HEK293 (cell line): ENCODE measurements at regions not wholly inside any gene's neighbourhood (a gene's known extent, or its start where the extent isn't known, plus 50 kb on each side); places are given as distances from the start of the nearest gene placed in this dataset.

ENCODE experiments used
- GLI4 ChIP-seq: fragments of 450-650 bp; formaldehyde crosslinking; IDR thresholded peaks from 2 replicates; pipeline ENCODE4 v1.5.1; 2016; ENCODE audit warnings: missing biosample characterization, missing genetic modification characterization
- YY2 ChIP-seq: fragments of 450-650 bp; formaldehyde crosslinking; IDR thresholded peaks from 2 replicates; pipeline ENCODE4 v1.5.1; 2016; ENCODE audit warnings: missing biosample characterization, missing genetic modification characterization
- ZBTB20 ChIP-seq: fragments of 450-650 bp; formaldehyde crosslinking; IDR thresholded peaks from 2 replicates; pipeline ENCODE4 v1.5.1; 2016; ENCODE audit warnings: missing biosample characterization, missing genetic modification characterization
- ZFP69B ChIP-seq: fragments of 450-650 bp; formaldehyde crosslinking; IDR thresholded peaks from 2 replicates; pipeline ENCODE4 v1.5.1; 2016; ENCODE audit warnings: missing biosample characterization, missing genetic modification characterization
- ZNF146 ChIP-seq: fragments of 450-650 bp; formaldehyde crosslinking; IDR thresholded peaks from 2 replicates; pipeline ENCODE4 v1.5.1; 2016; ENCODE audit warnings: missing biosample characterization, missing genetic modification characterization
- ZNF175 ChIP-seq: fragments of 450-650 bp; formaldehyde crosslinking; IDR thresholded peaks from 2 replicates; pipeline ENCODE4 v1.5.1; 2016; ENCODE audit warnings: missing biosample characterization, missing genetic modification characterization
- ZNF221 ChIP-seq: fragments of 450-650 bp; formaldehyde crosslinking; IDR thresholded peaks from 2 replicates; pipeline ENCODE4 v1.5.1; 2017; ENCODE audit warnings: missing biosample characterization, missing genetic modification characterization, borderline replicate concordance
- ZNF24 ChIP-seq: fragments of 450-650 bp; formaldehyde crosslinking; IDR thresholded peaks from 2 replicates; pipeline ENCODE4 v1.5.1; 2016; ENCODE audit warnings: missing biosample characterization, missing genetic modification characterization
- ZNF529 ChIP-seq: fragments of 450-650 bp; formaldehyde crosslinking; IDR thresholded peaks from 2 replicates; pipeline ENCODE4 v1.5.1; 2017; ENCODE audit warnings: missing genetic modification characterization, missing biosample characterization; ENCODE audit not compliant: insufficient replicate concordance
- ZSCAN23 ChIP-seq: fragments of 450-650 bp; formaldehyde crosslinking; IDR thresholded peaks from 2 replicates; pipeline ENCODE4 v1.5.1; 2016; ENCODE audit warnings: missing biosample characterization, missing genetic modification characterization
- TF ChIP-seq, protein P1 (sequence below): fragments of 450-650 bp; formaldehyde crosslinking; IDR thresholded peaks from 2 replicates; pipeline ENCODE4 v1.5.1; 2016; ENCODE audit warnings: missing biosample characterization, missing genetic modification characterization
- TF ChIP-seq, protein P2 (sequence below): fragments of 450-650 bp; formaldehyde crosslinking; IDR thresholded peaks from 2 replicates; pipeline ENCODE4 v1.5.1; 2016; ENCODE audit warnings: missing biosample characterization, missing genetic modification characterization
- TF ChIP-seq, protein P3 (sequence below): fragments of 450-650 bp; IDR thresholded peaks from 2 replicates; pipeline ENCODE4 v1.5.1; 2018; ENCODE audit warnings: missing biosample characterization, mild to moderate bottlenecking, missing genetic modification characterization
- TF ChIP-seq, protein P4 (sequence below): fragments of 450-650 bp; formaldehyde crosslinking; IDR thresholded peaks from 2 replicates; pipeline ENCODE4 v1.5.1; 2016; ENCODE audit warnings: missing biosample characterization, missing genetic modification characterization

DNA sequence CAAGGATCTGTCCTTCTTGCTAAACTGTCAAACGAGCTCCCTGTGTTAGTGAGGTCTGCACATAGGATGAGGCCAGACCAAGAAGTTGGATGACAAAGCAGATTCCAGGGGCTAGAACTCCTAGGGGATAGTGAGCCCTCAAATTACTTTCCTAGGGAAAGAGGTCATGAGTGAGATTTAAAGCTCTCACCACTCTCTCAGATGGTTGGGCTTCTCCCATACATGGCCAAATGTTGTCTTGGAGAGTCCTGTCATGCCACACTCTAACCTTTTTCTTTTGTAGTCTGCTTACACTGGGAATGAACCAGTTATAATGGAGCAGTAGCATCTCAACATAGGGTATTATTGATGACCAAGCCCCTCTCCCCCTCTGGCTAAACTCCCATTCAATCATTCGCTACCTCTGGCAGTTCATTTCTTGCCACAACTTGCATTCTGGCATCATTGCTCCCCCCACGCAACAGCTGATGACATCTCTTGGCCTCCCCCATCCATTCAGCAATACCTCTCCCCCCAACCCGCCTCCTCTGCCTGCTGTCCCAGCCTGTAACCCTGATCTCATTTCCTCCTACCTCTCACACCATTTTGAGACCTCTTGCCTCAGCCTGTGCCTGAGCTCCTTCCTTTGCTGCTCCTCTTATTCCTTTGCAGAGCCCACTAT, 64.7 kb upstream of the CISTR start:
- TF ChIP-seq YY2 (tag by site-specific recombination) = no peak
- TF ChIP-seq, protein P1, sequence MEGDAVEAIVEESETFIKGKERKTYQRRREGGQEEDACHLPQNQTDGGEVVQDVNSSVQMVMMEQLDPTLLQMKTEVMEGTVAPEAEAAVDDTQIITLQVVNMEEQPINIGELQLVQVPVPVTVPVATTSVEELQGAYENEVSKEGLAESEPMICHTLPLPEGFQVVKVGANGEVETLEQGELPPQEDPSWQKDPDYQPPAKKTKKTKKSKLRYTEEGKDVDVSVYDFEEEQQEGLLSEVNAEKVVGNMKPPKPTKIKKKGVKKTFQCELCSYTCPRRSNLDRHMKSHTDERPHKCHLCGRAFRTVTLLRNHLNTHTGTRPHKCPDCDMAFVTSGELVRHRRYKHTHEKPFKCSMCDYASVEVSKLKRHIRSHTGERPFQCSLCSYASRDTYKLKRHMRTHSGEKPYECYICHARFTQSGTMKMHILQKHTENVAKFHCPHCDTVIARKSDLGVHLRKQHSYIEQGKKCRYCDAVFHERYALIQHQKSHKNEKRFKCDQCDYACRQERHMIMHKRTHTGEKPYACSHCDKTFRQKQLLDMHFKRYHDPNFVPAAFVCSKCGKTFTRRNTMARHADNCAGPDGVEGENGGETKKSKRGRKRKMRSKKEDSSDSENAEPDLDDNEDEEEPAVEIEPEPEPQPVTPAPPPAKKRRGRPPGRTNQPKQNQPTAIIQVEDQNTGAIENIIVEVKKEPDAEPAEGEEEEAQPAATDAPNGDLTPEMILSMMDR = no peak
- TF ChIP-seq ZFP69B (tag by site-specific recombination) = no peak
- no peak for TF ChIP-seq ZNF146 (tag by site-specific recombination)
- no peak for TF ChIP-seq ZBTB20 (tag by site-specific recombination)
- TF ChIP-seq, protein P2, sequence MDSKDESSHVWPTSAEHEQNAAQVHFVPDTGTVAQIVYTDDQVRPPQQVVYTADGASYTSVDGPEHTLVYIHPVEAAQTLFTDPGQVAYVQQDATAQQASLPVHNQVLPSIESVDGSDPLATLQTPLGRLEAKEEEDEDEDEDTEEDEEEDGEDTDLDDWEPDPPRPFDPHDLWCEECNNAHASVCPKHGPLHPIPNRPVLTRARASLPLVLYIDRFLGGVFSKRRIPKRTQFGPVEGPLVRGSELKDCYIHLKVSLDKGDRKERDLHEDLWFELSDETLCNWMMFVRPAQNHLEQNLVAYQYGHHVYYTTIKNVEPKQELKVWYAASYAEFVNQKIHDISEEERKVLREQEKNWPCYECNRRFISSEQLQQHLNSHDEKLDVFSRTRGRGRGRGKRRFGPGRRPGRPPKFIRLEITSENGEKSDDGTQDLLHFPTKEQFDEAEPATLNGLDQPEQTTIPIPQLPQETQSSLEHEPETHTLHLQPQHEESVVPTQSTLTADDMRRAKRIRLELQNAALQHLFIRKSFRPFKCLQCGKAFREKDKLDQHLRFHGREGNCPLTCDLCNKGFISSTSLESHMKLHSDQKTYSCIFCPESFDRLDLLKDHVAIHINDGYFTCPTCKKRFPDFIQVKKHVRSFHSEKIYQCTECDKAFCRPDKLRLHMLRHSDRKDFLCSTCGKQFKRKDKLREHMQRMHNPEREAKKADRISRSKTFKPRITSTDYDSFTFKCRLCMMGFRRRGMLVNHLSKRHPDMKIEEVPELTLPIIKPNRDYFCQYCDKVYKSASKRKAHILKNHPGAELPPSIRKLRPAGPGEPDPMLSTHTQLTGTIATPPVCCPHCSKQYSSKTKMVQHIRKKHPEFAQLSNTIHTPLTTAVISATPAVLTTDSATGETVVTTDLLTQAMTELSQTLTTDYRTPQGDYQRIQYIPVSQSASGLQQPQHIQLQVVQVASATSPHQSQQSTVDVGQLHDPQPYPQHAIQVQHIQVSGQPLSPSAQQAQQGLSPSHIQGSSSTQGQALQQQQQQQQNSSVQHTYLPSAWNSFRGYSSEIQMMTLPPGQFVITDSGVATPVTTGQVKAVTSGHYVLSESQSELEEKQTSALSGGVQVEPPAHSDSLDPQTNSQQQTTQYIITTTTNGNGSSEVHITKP = no peak
- TF ChIP-seq ZNF175 = no peak
- TF ChIP-seq, protein P3, sequence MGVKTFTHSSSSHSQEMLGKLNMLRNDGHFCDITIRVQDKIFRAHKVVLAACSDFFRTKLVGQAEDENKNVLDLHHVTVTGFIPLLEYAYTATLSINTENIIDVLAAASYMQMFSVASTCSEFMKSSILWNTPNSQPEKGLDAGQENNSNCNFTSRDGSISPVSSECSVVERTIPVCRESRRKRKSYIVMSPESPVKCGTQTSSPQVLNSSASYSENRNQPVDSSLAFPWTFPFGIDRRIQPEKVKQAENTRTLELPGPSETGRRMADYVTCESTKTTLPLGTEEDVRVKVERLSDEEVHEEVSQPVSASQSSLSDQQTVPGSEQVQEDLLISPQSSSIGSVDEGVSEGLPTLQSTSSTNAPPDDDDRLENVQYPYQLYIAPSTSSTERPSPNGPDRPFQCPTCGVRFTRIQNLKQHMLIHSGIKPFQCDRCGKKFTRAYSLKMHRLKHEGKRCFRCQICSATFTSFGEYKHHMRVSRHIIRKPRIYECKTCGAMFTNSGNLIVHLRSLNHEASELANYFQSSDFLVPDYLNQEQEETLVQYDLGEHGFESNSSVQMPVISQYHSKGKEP (tag by site-specific recombination) = no peak
- no peak for TF ChIP-seq ZNF529 (tag by site-specific recombination)
- TF ChIP-seq GLI4 = no peak
- TF ChIP-seq, protein P4, sequence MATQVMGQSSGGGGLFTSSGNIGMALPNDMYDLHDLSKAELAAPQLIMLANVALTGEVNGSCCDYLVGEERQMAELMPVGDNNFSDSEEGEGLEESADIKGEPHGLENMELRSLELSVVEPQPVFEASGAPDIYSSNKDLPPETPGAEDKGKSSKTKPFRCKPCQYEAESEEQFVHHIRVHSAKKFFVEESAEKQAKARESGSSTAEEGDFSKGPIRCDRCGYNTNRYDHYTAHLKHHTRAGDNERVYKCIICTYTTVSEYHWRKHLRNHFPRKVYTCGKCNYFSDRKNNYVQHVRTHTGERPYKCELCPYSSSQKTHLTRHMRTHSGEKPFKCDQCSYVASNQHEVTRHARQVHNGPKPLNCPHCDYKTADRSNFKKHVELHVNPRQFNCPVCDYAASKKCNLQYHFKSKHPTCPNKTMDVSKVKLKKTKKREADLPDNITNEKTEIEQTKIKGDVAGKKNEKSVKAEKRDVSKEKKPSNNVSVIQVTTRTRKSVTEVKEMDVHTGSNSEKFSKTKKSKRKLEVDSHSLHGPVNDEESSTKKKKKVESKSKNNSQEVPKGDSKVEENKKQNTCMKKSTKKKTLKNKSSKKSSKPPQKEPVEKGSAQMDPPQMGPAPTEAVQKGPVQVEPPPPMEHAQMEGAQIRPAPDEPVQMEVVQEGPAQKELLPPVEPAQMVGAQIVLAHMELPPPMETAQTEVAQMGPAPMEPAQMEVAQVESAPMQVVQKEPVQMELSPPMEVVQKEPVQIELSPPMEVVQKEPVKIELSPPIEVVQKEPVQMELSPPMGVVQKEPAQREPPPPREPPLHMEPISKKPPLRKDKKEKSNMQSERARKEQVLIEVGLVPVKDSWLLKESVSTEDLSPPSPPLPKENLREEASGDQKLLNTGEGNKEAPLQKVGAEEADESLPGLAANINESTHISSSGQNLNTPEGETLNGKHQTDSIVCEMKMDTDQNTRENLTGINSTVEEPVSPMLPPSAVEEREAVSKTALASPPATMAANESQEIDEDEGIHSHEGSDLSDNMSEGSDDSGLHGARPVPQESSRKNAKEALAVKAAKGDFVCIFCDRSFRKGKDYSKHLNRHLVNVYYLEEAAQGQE (tag by site-specific recombination) = no peak
- TF ChIP-seq ZNF221 (tag by site-specific recombination) = no peak
- TF ChIP-seq ZNF24 = no peak
- TF ChIP-seq ZSCAN23 (tag by site-specific recombination) = no peak
